Endothelial cell (in vitro differentiated cells): ENCODE measurements at regions not wholly inside any gene's neighbourhood (a gene's known extent, or its start where the extent isn't known, plus 50 kb on each side); places are given as distances from the start of the nearest gene placed in this dataset.

Experiments
- DNase-seq: peaks from one replicate; pipeline ENCODE4 v3.0.0; 2021; ENCODE audit warnings: low spot score
- H3K27ac Mint-ChIP-seq: one replicate; pipeline ENCODE4 v1.8.0; 2021; ENCODE audit warnings: mixed read lengths, inconsistent platforms; ENCODE audit not compliant: unreplicated experiment
- H3K27me3 Mint-ChIP-seq: one replicate; pipeline ENCODE4 v1.8.0; 2021; ENCODE audit warnings: mild to moderate bottlenecking, moderate library complexity, mixed read lengths, inconsistent platforms; ENCODE audit not compliant: unreplicated experiment
- H3K36me3 Mint-ChIP-seq: one replicate; pipeline ENCODE4 v1.8.0; 2021; ENCODE audit warnings: mild to moderate bottlenecking, low read depth, mixed read lengths, inconsistent platforms; ENCODE audit not compliant: unreplicated experiment
- H3K4me1 Mint-ChIP-seq: one replicate; pipeline ENCODE4 v1.8.0; 2021; ENCODE audit warnings: mild to moderate bottlenecking, mixed read lengths, inconsistent platforms; ENCODE audit not compliant: unreplicated experiment
- H3K4me3 Mint-ChIP-seq: one replicate; pipeline ENCODE4 v1.8.0; 2021; ENCODE audit warnings: mild to moderate bottlenecking, mixed read lengths, inconsistent platforms; ENCODE audit not compliant: unreplicated experiment
- H3K9me3 Mint-ChIP-seq: one replicate; pipeline ENCODE4 v1.8.0; 2021; ENCODE audit warnings: mixed read lengths, inconsistent platforms; ENCODE audit not compliant: unreplicated experiment
- TF ChIP-seq, protein P1 (sequence below): fragments of 200-600 bp; sonication (generic); IDR thresholded peaks from one replicate; pipeline ENCODE4 v1.5.0; 2021; ENCODE audit warnings: antibody characterized with exemption; ENCODE audit not compliant: unreplicated experiment

- H3K4me3 Mint-ChIP-seq = no peak overlapping the region
- H3K36me3 Mint-ChIP-seq = no peaks in the 10 kb centered on the region
- no peak for DNase-seq
Measured at GRCh38 chr14:96629082-96629481, 126.9 kb downstream of the PAPOLA start.

DNA sequence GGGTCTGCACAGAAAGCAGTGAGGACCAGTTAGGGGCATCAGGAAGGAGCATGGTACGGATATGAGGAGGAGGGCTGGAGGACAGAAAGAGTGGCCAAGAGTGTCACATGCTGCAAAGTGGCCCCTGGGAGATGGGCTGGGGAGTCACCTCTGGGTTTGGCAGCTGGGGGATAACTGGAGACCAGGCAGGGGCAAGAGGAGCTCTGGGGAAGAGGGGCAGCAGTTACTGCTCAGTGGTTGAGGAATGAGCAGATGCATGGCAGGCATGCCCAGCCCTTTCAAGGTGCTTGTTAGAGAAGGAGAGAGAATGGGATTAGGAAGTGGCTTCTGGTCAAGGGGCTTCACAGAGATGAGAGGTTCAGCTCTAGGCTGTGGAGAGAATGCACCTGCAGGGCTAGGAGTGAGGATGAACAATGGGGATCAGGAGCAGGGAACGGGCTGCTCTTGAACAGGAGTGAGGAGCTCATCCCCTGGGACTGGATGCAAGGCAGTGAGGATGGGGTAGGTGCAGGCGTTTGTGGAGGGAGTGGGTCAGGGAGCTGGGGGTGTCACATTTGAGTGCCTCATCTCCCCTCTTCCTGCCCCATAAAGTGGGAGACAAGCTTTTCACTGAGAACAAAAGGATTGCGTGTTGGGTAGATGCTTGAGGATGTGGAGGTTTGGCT is 127.5 kb downstream of the PAPOLA start:
- H3K27me3 Mint-ChIP-seq = no peaks in the 10 kb centered on the region
- no peaks in the 10 kb centered on the region for H3K36me3 Mint-ChIP-seq
- no peak for DNase-seq
- TF ChIP-seq, protein P1, sequence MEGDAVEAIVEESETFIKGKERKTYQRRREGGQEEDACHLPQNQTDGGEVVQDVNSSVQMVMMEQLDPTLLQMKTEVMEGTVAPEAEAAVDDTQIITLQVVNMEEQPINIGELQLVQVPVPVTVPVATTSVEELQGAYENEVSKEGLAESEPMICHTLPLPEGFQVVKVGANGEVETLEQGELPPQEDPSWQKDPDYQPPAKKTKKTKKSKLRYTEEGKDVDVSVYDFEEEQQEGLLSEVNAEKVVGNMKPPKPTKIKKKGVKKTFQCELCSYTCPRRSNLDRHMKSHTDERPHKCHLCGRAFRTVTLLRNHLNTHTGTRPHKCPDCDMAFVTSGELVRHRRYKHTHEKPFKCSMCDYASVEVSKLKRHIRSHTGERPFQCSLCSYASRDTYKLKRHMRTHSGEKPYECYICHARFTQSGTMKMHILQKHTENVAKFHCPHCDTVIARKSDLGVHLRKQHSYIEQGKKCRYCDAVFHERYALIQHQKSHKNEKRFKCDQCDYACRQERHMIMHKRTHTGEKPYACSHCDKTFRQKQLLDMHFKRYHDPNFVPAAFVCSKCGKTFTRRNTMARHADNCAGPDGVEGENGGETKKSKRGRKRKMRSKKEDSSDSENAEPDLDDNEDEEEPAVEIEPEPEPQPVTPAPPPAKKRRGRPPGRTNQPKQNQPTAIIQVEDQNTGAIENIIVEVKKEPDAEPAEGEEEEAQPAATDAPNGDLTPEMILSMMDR = no peak
- H3K4me3 Mint-ChIP-seq = no peak overlapping the region
- H3K27ac Mint-ChIP-seq = no peak overlapping the region
- no peaks in the 10 kb centered on the region for H3K4me1 Mint-ChIP-seq
- H3K9me3 Mint-ChIP-seq = no peaks in the 10 kb centered on the region

More at GRCh38 chr14:96629082-96629481, 126.9 kb downstream of the PAPOLA start:
- peaks cover 1% of the 10 kb centered on the region for H3K27me3 Mint-ChIP-seq
- H3K4me1 Mint-ChIP-seq = no peaks in the 10 kb centered on the region
- no peak overlapping the region for H3K27ac Mint-ChIP-seq
- H3K9me3 Mint-ChIP-seq = no peaks in the 10 kb centered on the region
- TF ChIP-seq, protein P1 = no peak

GRCh38 chr14:96630281-96630680 is 128.1 kb downstream of the PAPOLA start:
- Mint-ChIP-seq H3K4me3 (no peak overlapping the region), H3K9me3 (no peaks in the 10 kb centered on the region), H3K27me3 (no peaks in the 10 kb centered on the region), H3K4me1 (no peaks in the 10 kb centered on the region), H3K36me3 (no peaks in the 10 kb centered on the region), H3K27ac (no peak overlapping the region)
- no peak for DNase-seq
- TF ChIP-seq, protein P1 = no peak

GRCh38 chr14:96631030-96631429 is 128.8 kb downstream of the PAPOLA start:
- H3K9me3 Mint-ChIP-seq = no peaks in the 10 kb centered on the region
- TF ChIP-seq, protein P1 = no peak
- H3K27me3 Mint-ChIP-seq = no peaks in the 10 kb centered on the region
- no peak for DNase-seq
- no peak overlapping the region for H3K4me3 Mint-ChIP-seq
- H3K27ac Mint-ChIP-seq = no peak overlapping the region
- no peaks in the 10 kb centered on the region for H3K4me1 Mint-ChIP-seq
- H3K36me3 Mint-ChIP-seq = no peaks in the 10 kb centered on the region

DNA sequence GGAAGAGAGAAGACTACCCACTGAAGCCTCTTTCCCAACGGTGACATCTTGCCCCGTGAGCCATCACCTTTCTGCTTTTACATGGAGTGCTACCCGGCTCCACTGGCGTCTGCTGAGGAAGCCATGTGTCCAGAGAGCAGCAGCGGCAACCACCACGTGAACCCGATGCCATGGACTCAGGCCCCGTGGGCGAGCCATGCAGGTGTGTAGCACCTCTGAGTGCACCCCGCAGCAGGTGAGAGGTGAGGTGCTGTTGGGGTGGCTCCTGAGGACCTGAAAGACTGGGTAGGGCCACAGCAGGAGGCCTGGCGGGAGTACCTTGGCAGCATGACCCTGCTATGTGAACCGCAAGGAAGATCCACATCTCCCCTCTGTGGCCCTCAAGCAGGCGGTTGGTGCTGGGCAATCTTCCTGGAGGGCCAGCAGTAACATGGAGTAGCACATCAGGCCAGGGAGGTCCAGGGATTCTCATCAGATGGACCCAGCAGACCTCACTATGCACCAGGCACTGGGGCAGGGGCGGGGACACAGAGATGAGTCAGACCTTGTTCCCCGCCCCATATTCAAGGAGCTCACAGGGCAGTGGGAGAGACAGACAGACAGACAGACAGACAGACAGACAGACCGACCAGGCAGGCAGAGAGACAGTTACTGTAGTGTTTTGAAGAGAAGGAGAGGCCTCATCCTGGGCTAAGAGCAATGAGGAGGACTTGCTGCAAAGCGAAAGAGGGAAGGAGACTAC is 129.6 kb downstream of the PAPOLA start:
- H3K9me3 Mint-ChIP-seq = no peaks in the 10 kb centered on the region
- no peak overlapping the region for H3K27ac Mint-ChIP-seq
- no peaks in the 10 kb centered on the region for H3K36me3 Mint-ChIP-seq
- H3K4me1 Mint-ChIP-seq = no peaks in the 10 kb centered on the region
- TF ChIP-seq, protein P1 = no peak
- DNase-seq = no peak
- no peak overlapping the region for H3K4me3 Mint-ChIP-seq
- H3K27me3 Mint-ChIP-seq = no peaks in the 10 kb centered on the region
